Rectal smooth muscle tissue (tissue), 1 donor: ENCODE measurements at regions not wholly inside any gene's neighbourhood (a gene's known extent, or its start where the extent isn't known, plus 50 kb on each side); places are given as distances from the start of the nearest gene placed in this dataset.

ENCODE experiments used
- H3K27ac ChIP-seq: one replicate; pipeline ENCODE4 v1.7.0; 2013; ENCODE audit warnings: low read depth, low read length, inconsistent platforms
- H3K27me3 ChIP-seq: one replicate; pipeline ENCODE4 v1.7.0; 2013; ENCODE audit warnings: low read length; ENCODE audit not compliant: control insufficient read depth, insufficient read depth
- H3K36me3 ChIP-seq: one replicate; pipeline ENCODE4 v1.7.0; 2013; ENCODE audit warnings: low read length; ENCODE audit not compliant: control insufficient read depth, insufficient read depth
- H3K4me1 ChIP-seq: one replicate; pipeline ENCODE4 v1.7.0; 2013; ENCODE audit warnings: low read length; ENCODE audit not compliant: control insufficient read depth, insufficient read depth
- H3K4me3 ChIP-seq: one replicate; pipeline ENCODE4 v1.7.0; 2013; ENCODE audit warnings: low read length
- H3K9ac ChIP-seq: one replicate; pipeline ENCODE4 v1.7.0; 2013; ENCODE audit warnings: low read length

GRCh38 chr2:144088863-144089262 lies 431.1 kb downstream of the ZEB2 start:
- H3K4me1 ChIP-seq = no peaks in the 10 kb centered on the region
- no peaks in the 10 kb centered on the region for H3K27me3 ChIP-seq
- no peaks in the 10 kb centered on the region for H3K36me3 ChIP-seq
- no peak overlapping the region for H3K27ac ChIP-seq
- H3K9ac ChIP-seq = no peak overlapping the region
- H3K4me3 ChIP-seq = no peak overlapping the region

DNA sequence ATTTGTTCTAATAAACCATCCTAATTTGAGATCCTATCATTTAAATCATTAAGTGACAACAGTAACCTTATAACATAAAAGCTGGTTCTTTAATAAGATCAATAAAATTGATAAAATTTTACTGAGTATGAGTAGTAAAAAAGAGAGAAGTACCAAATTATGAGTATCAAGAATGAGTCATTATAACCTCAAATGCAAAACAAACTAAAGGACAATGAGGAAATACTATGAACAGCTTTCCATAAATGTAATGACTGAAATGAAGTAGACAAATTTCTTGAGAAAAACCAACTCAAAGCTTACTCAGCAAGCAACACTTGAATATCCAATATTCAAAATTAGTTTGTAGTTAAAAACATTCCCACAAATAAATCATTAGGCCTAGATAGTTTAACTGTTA lies 433.0 kb downstream of the ZEB2 start:
- H3K36me3 ChIP-seq = no peaks in the 10 kb centered on the region
- no peak overlapping the region for H3K9ac ChIP-seq
- H3K27me3 ChIP-seq = no peaks in the 10 kb centered on the region
- H3K27ac ChIP-seq = no peak overlapping the region
- H3K4me1 ChIP-seq = no peaks in the 10 kb centered on the region
- no peak overlapping the region for H3K4me3 ChIP-seq

DNA sequence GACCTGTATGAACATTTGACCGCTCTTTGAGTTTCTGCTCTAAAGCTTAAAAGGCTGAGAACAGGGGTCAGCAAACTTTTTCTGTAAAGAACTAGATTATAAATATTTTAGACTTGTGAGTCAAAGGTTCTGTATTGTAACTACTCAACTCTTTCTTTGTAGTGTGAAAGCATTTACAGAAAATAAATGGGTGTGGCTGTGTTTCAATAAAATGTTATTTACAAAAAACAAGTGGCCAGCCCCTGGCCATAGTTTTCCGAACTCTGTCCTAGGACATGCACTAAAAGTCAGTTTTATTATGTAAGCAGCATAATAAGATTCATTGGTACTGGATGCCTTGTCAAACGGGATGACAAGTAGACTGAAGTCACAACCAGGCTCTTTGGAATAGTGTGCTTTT lies 434.9 kb downstream of the ZEB2 start:
- no peak overlapping the region for H3K4me3 ChIP-seq
- no peak overlapping the region for H3K9ac ChIP-seq
- H3K36me3 ChIP-seq = no peaks in the 10 kb centered on the region
- no peaks in the 10 kb centered on the region for H3K27me3 ChIP-seq
- no peaks in the 10 kb centered on the region for H3K4me1 ChIP-seq
- H3K27ac ChIP-seq = no peak overlapping the region

DNA sequence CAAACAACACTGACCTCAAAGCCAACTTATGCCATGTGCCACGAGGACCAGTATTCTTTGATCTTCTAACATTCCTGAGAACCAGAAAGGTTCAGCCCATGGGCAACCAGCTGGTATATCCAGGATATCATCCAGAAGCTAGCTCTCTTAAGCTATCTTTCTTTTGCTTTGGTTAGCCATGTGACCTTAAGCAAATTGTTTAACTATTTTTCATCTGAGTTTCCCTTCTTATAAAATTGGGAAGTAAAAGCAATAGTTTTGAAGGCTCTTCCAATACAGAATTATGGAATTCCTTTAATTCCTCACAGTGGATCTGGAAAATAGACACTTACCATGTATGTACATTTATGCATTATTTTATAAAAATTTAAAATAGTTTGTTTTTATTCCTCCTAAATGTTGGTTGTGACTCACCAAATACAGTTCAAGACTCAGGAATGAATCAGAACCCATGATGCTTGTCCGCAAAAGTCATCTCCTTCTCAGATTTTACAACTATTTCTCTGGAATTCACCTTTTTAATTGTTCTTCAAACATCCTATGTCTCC lies 435.7 kb downstream of the ZEB2 start:
- no peaks in the 10 kb centered on the region for H3K4me1 ChIP-seq
- no peak overlapping the region for H3K9ac ChIP-seq
- no peak overlapping the region for H3K27ac ChIP-seq
- no peaks in the 10 kb centered on the region for H3K27me3 ChIP-seq
- H3K4me3 ChIP-seq = no peak overlapping the region
- no peaks in the 10 kb centered on the region for H3K36me3 ChIP-seq

GRCh38 chr2:144083211-144083610 lies 436.7 kb downstream of the ZEB2 start:
- no peak overlapping the region for H3K27ac ChIP-seq
- no peaks in the 10 kb centered on the region for H3K4me1 ChIP-seq
- no peaks in the 10 kb centered on the region for H3K27me3 ChIP-seq
- no peak overlapping the region for H3K9ac ChIP-seq
- H3K4me3 ChIP-seq = no peak overlapping the region
- H3K36me3 ChIP-seq = no peaks in the 10 kb centered on the region

DNA sequence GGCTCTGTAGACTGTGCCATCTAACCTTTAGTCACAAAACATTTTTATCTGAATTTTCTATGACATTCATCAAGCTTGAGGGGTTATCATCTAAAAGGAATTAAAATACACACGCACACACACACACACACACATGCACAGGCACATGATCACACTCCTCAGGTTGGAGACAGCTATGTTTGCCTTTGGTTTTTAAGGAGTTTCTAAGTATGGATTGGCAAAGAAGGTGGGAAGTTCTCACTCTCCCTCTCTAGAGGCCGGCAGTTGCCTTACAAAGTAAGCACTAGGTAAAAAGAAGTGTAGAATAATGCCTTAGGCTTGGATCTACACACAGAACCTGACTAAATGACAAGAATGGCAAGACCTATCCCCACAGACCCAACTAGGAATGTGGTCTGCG lies 437.1 kb downstream of the ZEB2 start:
- H3K4me1 ChIP-seq = no peaks in the 10 kb centered on the region

DNA sequence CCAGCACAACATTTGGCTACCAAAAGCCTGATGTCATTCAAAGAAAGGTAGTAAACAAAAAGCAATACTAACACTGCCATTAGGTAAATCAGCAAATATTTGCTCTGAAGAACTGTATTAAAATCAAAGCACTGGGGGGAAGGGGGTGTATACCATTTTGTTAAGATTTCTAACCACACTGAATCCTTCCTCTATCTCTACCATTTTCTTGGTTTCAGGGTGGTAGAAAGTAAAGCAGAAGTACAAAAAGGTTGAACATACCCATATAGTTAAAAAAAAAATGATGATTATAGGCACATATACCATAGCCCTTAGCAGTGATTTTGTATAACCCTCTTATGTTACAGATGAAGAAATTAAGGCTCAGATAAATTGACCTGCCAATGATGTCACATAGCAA lies 437.6 kb downstream of the ZEB2 start:
- Histone ChIP-seq H3K27me3 (no peaks in the 10 kb centered on the region), H3K4me1 (no peaks in the 10 kb centered on the region), H3K27ac (no peak overlapping the region), H3K36me3 (no peaks in the 10 kb centered on the region), H3K4me3 (no peak overlapping the region), H3K9ac (no peak overlapping the region)

More for the DNA sequence above, 437.1 kb downstream of the ZEB2 start:
- Histone ChIP-seq H3K27me3 (no peaks in the 10 kb centered on the region), H3K27ac (no peak overlapping the region), H3K36me3 (no peaks in the 10 kb centered on the region), H3K4me3 (no peak overlapping the region), H3K9ac (no peak overlapping the region)

GRCh38 chr2:144081272-144081671 lies 438.6 kb downstream of the ZEB2 start:
- Histone ChIP-seq H3K4me3 (no peak overlapping the region), H3K36me3 (no peaks in the 10 kb centered on the region), H3K27ac (no peak overlapping the region), H3K4me1 (no peaks in the 10 kb centered on the region), H3K9ac (no peak overlapping the region), H3K27me3 (no peaks in the 10 kb centered on the region)

- H3K27ac ChIP-seq = no peak overlapping the region
- no peaks in the 10 kb centered on the region for H3K4me1 ChIP-seq
- H3K36me3 ChIP-seq = no peaks in the 10 kb centered on the region
- no peak overlapping the region for H3K9ac ChIP-seq
- no peak overlapping the region for H3K4me3 ChIP-seq
- H3K27me3 ChIP-seq = no peaks in the 10 kb centered on the region
Observed at GRCh38 chr2:144079803-144080202, 440.1 kb downstream of the ZEB2 start.

DNA sequence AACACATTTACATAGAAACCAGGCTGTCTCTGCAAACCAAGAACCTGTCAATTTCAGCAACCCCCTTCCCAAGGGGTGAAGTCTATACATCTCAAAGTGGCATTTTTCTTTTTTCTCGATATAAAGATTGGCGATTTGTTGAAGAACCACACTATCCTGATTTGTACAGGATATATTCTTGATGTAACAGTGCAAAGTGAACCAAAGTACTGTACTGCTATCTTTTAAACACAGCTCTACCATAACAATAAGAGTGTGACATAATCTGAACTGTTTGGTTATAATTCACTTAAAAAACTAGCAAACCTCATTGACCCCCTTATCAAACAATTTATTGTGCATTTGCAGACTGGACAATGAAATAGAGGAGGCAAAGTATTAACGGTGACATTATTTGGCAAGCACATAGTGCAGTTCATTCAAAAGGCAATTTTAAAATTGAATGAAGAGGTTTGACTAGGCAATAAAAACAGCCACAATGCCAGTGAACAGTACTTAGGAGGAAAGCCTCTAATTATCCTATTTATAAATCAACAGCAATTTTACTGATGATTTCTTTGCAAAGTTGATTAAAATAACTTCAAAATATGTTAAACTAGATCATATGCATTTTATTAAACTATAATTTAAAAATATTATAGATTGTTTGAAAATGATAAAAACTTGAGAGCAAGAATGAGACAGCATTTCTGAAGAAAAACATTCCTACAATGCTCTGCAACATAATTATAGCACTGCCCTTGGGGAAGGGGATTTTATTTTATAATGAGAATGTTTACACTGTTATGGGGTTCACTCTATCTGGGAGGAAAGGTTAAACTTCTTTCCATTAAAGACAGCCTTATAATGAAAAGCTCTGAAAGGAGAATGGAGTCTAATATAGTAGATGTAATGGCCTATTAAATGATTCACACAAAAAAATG lies 440.9 kb downstream of the ZEB2 start:
- Histone ChIP-seq H3K27me3 (no peaks in the 10 kb centered on the region), H3K4me1 (no peaks in the 10 kb centered on the region), H3K9ac (no peak overlapping the region), H3K4me3 (no peak overlapping the region), H3K36me3 (no peaks in the 10 kb centered on the region), H3K27ac (no peak overlapping the region)

GRCh38 chr2:144078106-144078505 lies 441.8 kb downstream of the ZEB2 start:
- Histone ChIP-seq H3K4me3 (no peak overlapping the region), H3K27ac (no peak overlapping the region), H3K4me1 (no peaks in the 10 kb centered on the region), H3K27me3 (no peaks in the 10 kb centered on the region), H3K36me3 (no peaks in the 10 kb centered on the region), H3K9ac (no peak overlapping the region)

DNA sequence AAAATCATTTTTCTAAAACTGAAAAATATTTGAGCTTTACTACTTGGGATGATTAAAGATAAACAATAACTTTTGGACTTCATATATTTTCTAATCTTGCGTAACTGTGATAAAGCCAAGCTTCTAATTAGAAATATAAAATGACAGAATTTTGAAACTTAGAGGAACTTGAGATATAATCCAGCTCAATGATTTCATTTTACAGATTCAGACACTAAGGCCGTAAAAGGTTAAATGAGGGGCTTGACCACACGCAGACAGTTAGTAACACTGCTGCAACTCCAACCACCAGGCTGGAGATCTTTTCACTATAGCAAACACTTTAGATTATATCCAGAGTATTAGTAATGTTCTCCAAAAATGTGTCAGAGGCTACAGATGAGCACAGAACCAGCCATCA lies 445.5 kb downstream of the ZEB2 start:
- H3K4me1 ChIP-seq = no peaks in the 10 kb centered on the region
- no peaks in the 10 kb centered on the region for H3K27me3 ChIP-seq
- H3K27ac ChIP-seq = no peak overlapping the region
- H3K9ac ChIP-seq = no peak overlapping the region
- H3K36me3 ChIP-seq = no peaks in the 10 kb centered on the region
- H3K4me3 ChIP-seq = no peak overlapping the region

DNA sequence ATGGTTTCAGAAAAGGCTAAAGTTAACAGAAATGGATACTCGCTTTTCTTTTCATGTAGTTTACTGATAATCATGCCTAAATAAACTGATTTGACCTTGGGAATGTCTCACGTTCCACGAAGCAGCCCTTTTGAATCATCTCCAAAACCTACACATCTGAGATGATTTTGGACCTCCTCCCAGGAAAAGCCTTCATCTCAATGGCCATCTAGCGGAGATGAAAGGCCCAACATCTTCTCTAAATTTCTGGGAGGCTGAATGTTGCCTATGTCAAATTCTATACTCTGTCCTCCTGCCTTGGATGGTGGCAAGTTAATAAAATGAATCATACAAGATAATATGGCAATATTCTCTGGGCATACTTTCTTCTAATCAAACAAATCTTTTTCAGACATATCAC lies 448.5 kb downstream of the ZEB2 start:
- no peak overlapping the region for H3K27ac ChIP-seq
- H3K4me3 ChIP-seq = no peak overlapping the region
- H3K9ac ChIP-seq = no peak overlapping the region
- no peaks in the 10 kb centered on the region for H3K27me3 ChIP-seq
- no peaks in the 10 kb centered on the region for H3K36me3 ChIP-seq
- no peaks in the 10 kb centered on the region for H3K4me1 ChIP-seq
